T-helper 1 cell treated with Interleukin-12 subunit alpha and Interleukin-12 subunit beta and Interleukin-4 antibody, amounts not matched to agents 30 ng/mL and 1 ng/mL, for 36 hours (primary cell): ENCODE measurements at regions not wholly inside any gene's neighbourhood (a gene's known extent, or its start where the extent isn't known, plus 50 kb on each side); places are given as distances from the start of the nearest gene placed in this dataset.
"Not testable (repeated sequence)": the region's sequence is repeated elsewhere in the genome, so short reads cannot be mapped to it uniquely, and the experiment has no call there.

Experiments
- intact Hi-C: fragments of 100-400 bp; cut with micrococcal nuclease; formaldehyde crosslinking; loops from one replicate; pipeline ENCODE4 v1.15.1; 2024

- intact Hi-C loops = no loop called here
Observed at GRCh38 chr19:27884376-27884775, 1328.6 kb downstream of the UQCRFS1 start.

GRCh38 chr19:27881213-27881612 lies 1331.7 kb downstream of the UQCRFS1 start:
- intact Hi-C loops = no loop called here

GRCh38 chr19:27876976-27877512 lies 1335.9 kb downstream of the UQCRFS1 start:
- intact Hi-C loops = no loop called here

GRCh38 chr19:27876489-27876888 lies 1336.5 kb downstream of the UQCRFS1 start:
- intact Hi-C loops = no loop called here

- intact Hi-C loops = no loop called here
Observed at GRCh38 chr19:27872370-27872769, 1340.6 kb downstream of the UQCRFS1 start.

DNA sequence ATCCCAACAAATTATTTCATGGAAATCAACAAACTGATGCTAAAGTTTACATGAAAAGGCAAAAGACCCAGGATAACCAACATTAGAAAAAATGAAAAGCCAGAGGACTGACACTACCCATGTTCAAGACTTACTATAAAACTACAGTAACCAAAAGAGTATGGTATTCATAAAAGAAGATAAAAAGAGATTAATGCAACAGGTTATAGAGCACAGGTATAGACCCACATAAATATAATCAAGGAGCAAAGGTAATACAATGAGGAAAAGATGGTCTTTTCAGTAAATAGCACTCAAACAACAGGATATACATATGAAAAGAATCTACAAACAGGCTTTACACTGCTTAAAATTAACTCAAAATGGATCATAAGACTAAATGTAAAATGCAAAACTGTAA lies 1342.7 kb downstream of the UQCRFS1 start:
- intact Hi-C loops = no loop called here

DNA sequence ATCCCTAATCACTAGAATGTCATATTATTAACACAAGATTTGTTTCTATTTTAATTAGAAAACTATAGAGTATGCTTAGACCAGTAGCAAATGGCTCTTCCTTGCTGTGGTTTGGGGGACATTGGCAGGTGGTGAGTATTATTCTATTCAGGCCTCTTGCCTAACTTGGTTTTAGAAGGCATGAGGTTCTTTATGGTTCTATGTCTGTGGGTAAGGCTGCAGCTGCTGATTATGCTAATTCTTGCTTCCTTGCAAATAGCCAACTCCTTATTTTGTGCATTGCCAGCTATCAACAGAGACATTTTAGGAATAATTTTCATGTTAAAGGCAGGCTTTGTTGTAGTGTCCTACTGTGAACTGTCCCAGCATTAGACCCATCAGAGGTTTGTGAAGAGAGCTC lies 1344.9 kb downstream of the UQCRFS1 start:
- intact Hi-C loops = no loop called here

- intact Hi-C loops = no loop called here
Observed at GRCh38 chr19:27865927-27866777, 1346.8 kb downstream of the UQCRFS1 start.

GRCh38 chr19:27861411-27861975 lies 1351.5 kb downstream of the UQCRFS1 start:
- intact Hi-C loops = no loop called here

GRCh38 chr19:27860309-27860934 lies 1352.5 kb downstream of the UQCRFS1 start:
- intact Hi-C loops = no loop called here

DNA sequence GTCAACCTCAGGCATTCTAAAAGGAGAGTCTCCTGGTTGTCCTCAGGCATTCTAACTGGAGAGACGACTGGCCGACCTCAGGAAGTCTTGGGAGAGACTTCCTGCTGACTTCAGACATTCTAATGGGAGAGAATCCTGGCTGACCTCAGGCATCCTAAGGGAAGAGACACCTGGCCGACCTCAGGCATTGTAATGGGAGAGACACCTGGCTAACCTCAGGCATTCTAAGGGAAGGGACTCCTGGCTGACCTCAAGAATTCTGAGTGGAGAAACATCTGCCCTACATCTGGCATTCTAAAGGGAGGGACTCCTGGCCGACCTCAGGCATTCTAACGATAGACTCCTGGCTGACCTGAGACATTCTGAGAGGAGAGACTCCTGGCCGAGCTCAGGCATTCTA lies 1353.3 kb downstream of the UQCRFS1 start:
- intact Hi-C loops = no loop called here

GRCh38 chr19:27858981-27859581 lies 1353.9 kb downstream of the UQCRFS1 start:
- intact Hi-C loops = no loop called here

DNA sequence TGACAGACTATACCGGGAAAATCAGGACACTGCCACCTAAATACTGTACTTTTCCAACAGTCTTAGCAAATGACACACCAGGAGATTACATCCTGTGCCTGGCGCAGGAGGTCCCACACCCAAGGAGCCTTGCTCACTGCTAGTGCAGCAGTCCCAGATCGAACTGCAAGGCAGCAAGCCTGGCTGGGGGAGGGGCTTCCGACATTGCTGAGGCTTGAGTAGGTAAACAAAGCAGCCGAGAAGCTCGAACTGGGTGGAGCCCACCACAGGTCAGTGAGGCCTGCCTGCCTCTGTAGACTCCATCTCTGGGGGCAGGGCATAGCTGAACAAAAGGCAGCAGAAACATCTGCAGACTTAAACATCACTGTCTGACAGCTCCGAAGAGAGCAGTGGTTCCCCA lies 1360.0 kb downstream of the UQCRFS1 start:
- intact Hi-C loops = not testable (repeated sequence)

GRCh38 chr19:27851543-27852060 lies 1361.3 kb downstream of the UQCRFS1 start:
- intact Hi-C loops = no loop called here

DNA sequence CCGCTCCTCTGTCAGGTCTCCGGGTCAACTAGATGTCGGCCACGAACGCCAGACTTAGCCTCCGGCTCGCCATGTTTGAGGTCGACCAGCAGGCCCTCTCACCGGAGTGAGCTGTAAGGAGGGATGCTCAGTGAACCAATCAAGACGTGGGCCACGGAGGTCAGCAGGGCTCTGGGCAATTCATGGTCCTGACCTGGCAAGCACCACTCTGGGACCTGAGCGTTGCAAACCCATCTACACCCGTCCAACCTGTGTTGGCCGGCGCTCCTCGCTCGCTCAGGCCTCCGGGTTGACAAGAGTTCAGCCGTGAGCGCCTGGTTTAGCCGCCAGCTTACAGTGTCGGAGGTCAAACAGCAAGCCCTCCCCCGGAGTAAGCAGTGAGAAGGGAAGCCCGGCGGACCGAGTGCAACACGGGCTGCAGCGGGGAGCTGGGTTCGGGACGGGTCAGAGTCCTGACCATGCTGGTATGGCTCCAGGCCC lies 1361.9 kb downstream of the UQCRFS1 start:
- intact Hi-C loops = no loop called here

GRCh38 chr19:27846944-27847343 lies 1366.0 kb downstream of the UQCRFS1 start:
- intact Hi-C loops = no loop called here

GRCh38 chr19:27844261-27844660 lies 1368.7 kb downstream of the UQCRFS1 start:
- intact Hi-C loops = no loop called here

- intact Hi-C loops = no loop called here
Observed at GRCh38 chr19:27843861-27844260, 1369.1 kb downstream of the UQCRFS1 start.

DNA sequence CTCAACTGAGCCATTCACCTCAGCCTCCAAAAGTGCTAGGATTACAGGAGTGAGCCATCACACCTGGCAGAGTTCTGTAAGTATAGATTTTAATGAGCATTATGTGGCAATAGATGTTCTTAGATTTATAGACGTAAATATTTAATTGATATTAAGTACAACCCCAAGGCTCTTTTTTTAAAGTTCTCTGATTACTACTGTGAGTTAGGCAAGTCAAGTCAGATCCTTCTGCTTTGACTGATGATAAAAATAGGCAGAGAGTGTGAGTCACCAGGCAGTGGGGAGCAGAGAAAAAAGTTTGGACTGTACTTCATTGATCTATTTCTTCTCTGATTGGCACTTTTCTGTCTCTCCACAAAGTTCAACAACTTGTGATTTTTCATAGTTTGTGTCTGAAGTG lies 1379.9 kb downstream of the UQCRFS1 start:
- intact Hi-C loops = no loop called here

DNA sequence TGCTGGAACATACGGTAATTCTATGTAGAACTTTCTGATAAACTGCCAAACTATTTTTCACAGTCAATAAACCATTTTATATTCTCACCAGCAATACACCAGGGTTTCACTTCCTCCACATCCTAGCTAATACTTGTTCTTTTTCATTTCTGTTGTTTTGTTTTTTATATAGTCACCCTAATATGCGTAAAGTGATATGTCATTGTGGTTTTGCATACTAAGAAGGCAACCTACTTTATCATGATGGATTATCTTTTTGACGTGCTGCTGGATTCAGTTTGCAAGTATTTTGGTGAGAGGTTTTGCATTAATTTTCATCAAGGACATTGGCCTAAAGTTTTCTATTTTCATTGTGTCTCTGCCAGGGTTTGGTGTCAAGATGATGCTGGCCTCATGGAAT lies 1384.1 kb downstream of the UQCRFS1 start:
- intact Hi-C loops = no loop called here

DNA sequence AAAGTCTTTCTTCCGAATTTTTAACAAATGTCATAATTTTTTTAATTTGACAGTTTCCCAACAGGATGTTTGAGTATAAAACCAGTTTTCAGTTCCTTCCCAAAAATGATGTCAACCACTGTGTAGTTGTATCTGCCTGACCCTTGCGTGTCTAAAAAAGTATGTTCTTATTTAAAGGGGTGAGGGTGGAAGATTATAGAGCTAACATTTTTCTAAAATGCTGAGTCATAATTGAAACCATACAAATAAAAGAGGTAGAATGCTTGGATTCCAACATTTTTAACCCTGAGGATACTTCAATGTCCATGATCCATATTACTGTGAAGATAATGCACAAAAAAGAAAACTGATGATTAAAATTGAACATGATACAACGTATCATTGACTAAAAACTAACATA lies 1388.8 kb downstream of the UQCRFS1 start:
- intact Hi-C loops = no loop called here

- intact Hi-C loops = no loop called here
Observed at GRCh38 chr19:27822336-27822735, 1390.6 kb downstream of the UQCRFS1 start.
